ENCODE measurements at regions not wholly inside any gene's neighbourhood (a gene's known extent, or its start where the extent isn't known, plus 50 kb on each side); places are given as distances from the start of the nearest gene placed in this dataset.
"Not testable (repeated sequence)": the region's sequence is repeated elsewhere in the genome, so short reads cannot be mapped to it uniquely, and the experiment has no call there.

DNA sequence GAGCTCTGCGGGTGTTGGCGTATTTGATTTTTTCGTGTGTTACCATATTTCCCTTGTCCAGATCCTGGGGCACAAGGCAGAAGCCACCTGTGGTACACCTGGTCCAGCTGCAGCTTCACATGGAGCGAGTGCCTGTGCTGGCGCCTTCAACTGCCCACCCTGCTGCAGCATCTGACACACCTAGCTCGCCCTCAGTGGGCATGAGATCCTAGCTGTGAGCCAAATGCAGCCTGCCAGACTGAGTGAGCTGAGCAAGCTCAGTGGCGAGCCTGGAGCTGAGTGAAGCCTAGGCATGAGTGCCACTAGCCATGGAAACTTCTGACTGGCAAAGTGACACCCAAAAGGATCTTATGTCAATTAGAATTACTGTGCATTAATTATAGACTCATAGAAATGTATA, 1226.8 kb upstream of the FLRT2 start:
- TF ChIP-seq, protein P1, sequence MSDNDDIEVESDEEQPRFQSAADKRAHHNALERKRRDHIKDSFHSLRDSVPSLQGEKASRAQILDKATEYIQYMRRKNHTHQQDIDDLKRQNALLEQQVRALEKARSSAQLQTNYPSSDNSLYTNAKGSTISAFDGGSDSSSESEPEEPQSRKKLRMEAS (IDR thresholded peaks at IDR 0.05; ENCODE audit: low read depth, low read length): no peak
- no peak for TF ChIP-seq POLR2A (IDR thresholded peaks at IDR 0.05; ENCODE audit: extremely low read depth, insufficient read length)
- TF ChIP-seq MYC (IDR thresholded peaks at IDR 0.05; ENCODE audit: low read depth, low read length): no peak
- no peak for TF ChIP-seq CTCF (IDR thresholded peaks at IDR 0.05; ENCODE audit: low read depth, low read length)
- DNase-seq (ENCODE audit: low read depth): no peak
- no peak overlapping the region for H3K4me3 ChIP-seq (ENCODE audit: low read depth, low read length)

DNA sequence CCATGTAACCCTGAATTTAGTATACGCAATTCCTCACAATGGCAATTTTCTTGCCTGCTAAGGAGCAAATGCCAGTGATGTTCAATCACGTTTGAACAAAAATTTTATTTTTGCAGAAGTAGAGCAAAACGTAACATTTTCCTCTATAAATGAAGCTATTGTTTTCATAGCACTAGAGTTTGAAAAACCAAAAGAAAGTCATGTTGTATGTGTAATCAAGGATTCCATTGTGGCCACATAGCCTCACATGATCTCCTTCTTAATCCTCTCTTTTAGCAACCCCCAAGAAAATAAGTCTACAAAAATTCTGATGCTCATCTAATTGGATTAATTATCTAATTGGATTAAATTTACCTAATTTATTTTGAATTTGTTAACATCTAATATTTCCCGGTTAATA, 1217.4 kb upstream of the FLRT2 start:
- TF ChIP-seq, protein P1 (IDR thresholded peaks at IDR 0.05; ENCODE audit: low read depth, low read length): no peak
- TF ChIP-seq POLR2A (IDR thresholded peaks at IDR 0.05; ENCODE audit: extremely low read depth, insufficient read length) (no peak), CTCF (IDR thresholded peaks at IDR 0.05; ENCODE audit: low read depth, low read length) (no peak), MYC (IDR thresholded peaks at IDR 0.05; ENCODE audit: low read depth, low read length) (no peak)
- DNase-seq (ENCODE audit: low read depth): no peak
- no peak overlapping the region for H3K4me3 ChIP-seq (ENCODE audit: low read depth, low read length)

DNA sequence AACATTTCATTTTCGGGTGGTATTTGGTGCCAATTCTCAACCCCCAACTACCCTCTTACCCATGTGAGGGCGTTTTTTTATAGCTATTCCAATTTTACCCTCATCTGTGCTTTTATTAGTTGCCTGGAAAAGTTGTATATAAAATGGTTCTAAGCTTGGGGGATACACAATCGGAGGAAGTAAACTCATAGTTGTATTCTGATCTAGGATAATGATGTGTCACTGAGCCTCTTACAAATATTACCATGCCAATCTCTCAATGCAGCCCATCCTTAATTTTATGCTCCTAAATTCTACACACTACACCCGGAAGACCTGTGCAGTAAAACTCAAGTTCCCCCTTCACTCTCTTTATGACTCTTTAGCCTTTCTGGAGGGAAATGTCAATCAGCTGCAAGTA, 1206.5 kb upstream of the FLRT2 start:
- no peak overlapping the region for H3K4me3 ChIP-seq (ENCODE audit: low read depth, low read length)
- no peak for TF ChIP-seq POLR2A (IDR thresholded peaks at IDR 0.05; ENCODE audit: extremely low read depth, insufficient read length)
- DNase-seq (ENCODE audit: low read depth): no peak

DNA sequence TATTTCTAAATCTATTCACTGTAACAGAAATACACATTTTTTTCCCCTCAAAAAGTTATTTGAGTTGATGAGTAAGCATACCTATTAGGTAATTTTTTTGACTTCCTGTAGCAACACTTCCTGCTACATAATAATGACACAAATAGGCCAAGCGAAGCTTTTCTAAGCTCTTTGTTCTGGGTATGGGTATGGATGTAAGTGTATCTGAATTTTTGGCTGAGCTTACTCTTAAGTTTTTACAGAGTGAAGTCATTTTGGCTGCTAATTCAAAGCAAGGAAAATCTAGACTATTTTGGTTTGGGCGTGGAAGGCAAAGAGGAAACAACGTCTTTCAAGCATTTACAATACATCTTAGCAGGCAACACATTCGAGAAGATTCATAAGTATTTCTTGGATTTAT, 1206.0 kb upstream of the FLRT2 start:
- TF ChIP-seq, protein P1 (IDR thresholded peaks at IDR 0.05; ENCODE audit: low read depth, low read length): no peak
- TF ChIP-seq CTCF (IDR thresholded peaks at IDR 0.05; ENCODE audit: low read depth, low read length) (no peak), POLR2A (IDR thresholded peaks at IDR 0.05; ENCODE audit: extremely low read depth, insufficient read length) (no peak), MYC (IDR thresholded peaks at IDR 0.05; ENCODE audit: low read depth, low read length) (no peak)
- no peak overlapping the region for H3K4me3 ChIP-seq (ENCODE audit: low read depth, low read length)
- DNase-seq (ENCODE audit: low read depth): peak; percentile 12

DNA sequence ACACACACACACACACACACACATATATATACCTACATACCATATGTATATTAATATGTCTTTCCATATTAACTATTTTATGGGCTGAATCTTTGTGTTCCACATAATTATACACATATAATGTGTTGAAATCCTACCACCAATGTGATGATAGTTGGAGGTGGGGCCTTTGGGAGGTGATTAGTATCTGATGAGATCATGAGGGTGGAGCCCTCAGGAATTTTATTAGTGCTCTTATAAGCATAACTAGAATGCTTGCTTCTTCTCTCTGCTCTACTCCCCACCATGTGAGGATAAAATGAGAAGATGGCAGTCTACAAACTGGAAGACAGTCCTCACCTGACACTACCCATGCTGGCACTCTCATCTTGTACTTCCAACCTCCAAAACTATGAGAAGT, 1193.5 kb upstream of the FLRT2 start:
- no peak for TF ChIP-seq MYC (IDR thresholded peaks at IDR 0.05; ENCODE audit: low read depth, low read length)
- no peak for TF ChIP-seq POLR2A (IDR thresholded peaks at IDR 0.05; ENCODE audit: extremely low read depth, insufficient read length)
- TF ChIP-seq, protein P1 (IDR thresholded peaks at IDR 0.05; ENCODE audit: low read depth, low read length): no peak
- no peak for TF ChIP-seq CTCF (IDR thresholded peaks at IDR 0.05; ENCODE audit: low read depth, low read length)
- no peak for DNase-seq (ENCODE audit: low read depth)

DNA sequence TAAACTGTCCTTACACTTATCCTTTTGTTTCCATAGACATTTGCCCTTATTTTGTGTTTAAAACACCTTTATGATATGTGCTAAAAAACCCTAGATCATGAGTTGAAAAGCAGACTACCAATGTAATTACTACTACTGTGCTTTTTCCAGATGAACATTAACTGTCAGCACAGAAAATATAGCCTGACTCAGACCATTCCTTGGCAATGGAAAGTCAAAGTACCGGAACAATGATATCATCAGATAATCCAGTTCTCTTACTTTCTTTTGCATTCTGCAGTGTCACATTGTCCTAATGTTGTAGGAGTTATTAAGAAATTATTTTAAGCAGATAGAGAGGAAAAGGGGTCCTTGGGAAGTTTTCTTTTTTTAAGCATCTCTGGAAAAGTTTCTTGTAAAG, 1189.0 kb upstream of the FLRT2 start:
- TF ChIP-seq CTCF (IDR thresholded peaks at IDR 0.05; ENCODE audit: low read depth, low read length) (no peak), MYC (IDR thresholded peaks at IDR 0.05; ENCODE audit: low read depth, low read length) (no peak), POLR2A (IDR thresholded peaks at IDR 0.05; ENCODE audit: extremely low read depth, insufficient read length) (no peak)
- TF ChIP-seq, protein P1 (IDR thresholded peaks at IDR 0.05; ENCODE audit: low read depth, low read length): no peak
- H3K4me3 ChIP-seq (ENCODE audit: low read depth, low read length): no peak overlapping the region
- DNase-seq (ENCODE audit: low read depth): no peak

More for the DNA sequence above, 1193.5 kb upstream of the FLRT2 start:
- H3K4me3 ChIP-seq (ENCODE audit: low read depth, low read length): no peak overlapping the region

DNA sequence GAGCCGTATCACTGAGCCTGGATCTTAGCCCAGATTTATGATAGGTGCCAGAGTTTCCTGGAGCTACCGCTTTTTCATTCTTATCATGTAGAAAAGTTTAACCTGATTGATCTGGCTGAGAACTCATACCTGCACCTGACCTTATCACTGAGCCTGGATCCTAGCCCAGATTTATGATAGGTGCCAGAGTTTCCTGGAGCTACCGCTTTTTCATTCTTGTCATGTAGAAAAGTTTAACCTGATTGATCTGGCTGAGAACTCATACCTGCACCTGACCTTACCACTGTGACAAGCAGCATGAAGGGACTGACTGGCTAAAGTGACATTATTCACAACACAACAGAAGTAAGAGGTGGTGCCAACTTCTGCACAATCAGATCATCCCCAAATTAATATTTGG, 1188.1 kb upstream of the FLRT2 start:
- DNase-seq (ENCODE audit: low read depth): not testable (repeated sequence)

More for the DNA sequence above, 1188.1 kb upstream of the FLRT2 start:
- H3K4me3 ChIP-seq (ENCODE audit: low read depth, low read length): not testable (repeated sequence)

Measured in NB4 (cell line).